ENCODE measurements at regions not wholly inside any gene's neighbourhood (a gene's known extent, or its start where the extent isn't known, plus 50 kb on each side); places are given as distances from the start of the nearest gene placed in this dataset.
"Not testable (repeated sequence)": the region's sequence is repeated elsewhere in the genome, so short reads cannot be mapped to it uniquely, and the experiment has no call there.

DNA sequence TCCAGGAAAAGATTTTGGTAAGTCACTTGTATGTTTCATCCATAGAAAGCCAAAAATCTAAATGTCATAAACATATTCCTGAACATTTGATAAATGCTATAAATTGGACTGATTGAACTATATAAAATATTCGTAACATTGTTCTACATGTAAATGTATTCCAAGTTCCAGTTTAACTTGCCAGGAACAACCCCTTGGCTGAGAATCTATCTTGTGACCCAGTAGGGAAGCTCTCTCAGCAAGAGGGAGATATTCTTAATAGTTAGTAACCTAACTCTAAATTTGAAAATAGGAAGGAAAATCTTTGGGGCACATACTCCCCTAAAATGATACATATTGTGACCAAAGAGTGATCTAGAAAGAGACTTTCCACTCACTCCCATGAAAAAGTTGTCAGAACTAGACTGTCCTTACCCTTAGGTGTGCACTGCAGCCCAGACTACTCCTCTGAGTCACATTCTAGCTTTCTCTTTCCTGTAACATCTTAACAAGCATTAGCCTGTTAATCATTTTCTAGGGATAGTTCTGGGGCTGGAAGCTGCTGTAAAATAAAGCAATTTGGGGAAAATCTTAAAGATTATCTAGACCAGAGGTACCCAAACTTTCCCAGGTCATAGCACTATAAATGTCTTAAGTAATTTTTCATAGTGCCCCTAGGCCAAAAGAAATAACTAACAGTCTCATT lies 73.7 kb upstream of the SKAP2 start:
- H2AFZ ChIP-seq, result no peak overlapping the region
- no peaks in the 10 kb centered on the region for H3K36me3 ChIP-seq (replicated peaks; ENCODE audit: insufficient read depth, low read depth)
- no peaks in the 10 kb centered on the region for H3K79me2 ChIP-seq
- peak; percentile 38 for DNase-seq (ENCODE audit: low spot score)
- no peaks in the 10 kb centered on the region for H3K9me2 ChIP-seq (replicated peaks; ENCODE audit: insufficient read depth)
- no peaks in the 10 kb centered on the region for H4K20me1 ChIP-seq (ENCODE audit: insufficient read depth, poor library complexity, severe bottlenecking)
- H3K27me3 ChIP-seq, result no peaks in the 10 kb centered on the region
- H3K9me3 ChIP-seq (ENCODE audit: low read depth), result no peaks in the 10 kb centered on the region
- no peak overlapping the region for H3K4me3 ChIP-seq
- no peak overlapping the region for H3K4me2 ChIP-seq
- WGBS (ENCODE audit: low lambda C conversion rate, missing lambda C conversion rate), result 72% methylated on average over 1 of the region's 1 CpG
- H3K27ac ChIP-seq, result no peak overlapping the region
- no peak for TF ChIP-seq EZH2 (IDR thresholded peaks at IDR 0.05; ENCODE audit: borderline replicate concordance)
- TF ChIP-seq EZH2phosphoT487 (IDR thresholded peaks at IDR 0.05; ENCODE audit: low read depth, severe bottlenecking, unreplicated experiment), result no peak
- TF ChIP-seq, protein P1, sequence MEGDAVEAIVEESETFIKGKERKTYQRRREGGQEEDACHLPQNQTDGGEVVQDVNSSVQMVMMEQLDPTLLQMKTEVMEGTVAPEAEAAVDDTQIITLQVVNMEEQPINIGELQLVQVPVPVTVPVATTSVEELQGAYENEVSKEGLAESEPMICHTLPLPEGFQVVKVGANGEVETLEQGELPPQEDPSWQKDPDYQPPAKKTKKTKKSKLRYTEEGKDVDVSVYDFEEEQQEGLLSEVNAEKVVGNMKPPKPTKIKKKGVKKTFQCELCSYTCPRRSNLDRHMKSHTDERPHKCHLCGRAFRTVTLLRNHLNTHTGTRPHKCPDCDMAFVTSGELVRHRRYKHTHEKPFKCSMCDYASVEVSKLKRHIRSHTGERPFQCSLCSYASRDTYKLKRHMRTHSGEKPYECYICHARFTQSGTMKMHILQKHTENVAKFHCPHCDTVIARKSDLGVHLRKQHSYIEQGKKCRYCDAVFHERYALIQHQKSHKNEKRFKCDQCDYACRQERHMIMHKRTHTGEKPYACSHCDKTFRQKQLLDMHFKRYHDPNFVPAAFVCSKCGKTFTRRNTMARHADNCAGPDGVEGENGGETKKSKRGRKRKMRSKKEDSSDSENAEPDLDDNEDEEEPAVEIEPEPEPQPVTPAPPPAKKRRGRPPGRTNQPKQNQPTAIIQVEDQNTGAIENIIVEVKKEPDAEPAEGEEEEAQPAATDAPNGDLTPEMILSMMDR (IDR thresholded peaks at IDR 0.05; ENCODE audit: poor library complexity), result no peak
- no peaks in the 10 kb centered on the region for H3K4me1 ChIP-seq (ENCODE audit: insufficient read depth)

DNA sequence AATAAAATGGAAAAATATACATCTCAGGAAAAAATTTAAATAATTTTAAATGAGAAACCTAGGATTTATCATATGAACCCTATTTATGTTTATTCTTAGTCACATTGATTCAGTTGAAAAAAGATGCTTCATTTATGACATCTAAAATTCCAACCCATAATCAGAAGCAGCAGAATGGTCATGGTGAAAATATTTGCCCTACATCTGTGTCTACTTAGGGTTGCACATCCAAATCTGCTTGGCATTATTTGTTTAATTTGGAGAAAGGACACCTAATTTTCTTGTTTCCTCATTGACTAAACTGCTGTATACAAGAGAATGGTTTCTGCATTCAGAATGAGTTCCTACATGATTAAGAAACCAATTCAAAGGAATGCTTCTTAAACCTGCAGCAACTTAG lies 72.9 kb upstream of the SKAP2 start:
- Histone ChIP-seq H3K9me3 (ENCODE audit: low read depth) (no peaks in the 10 kb centered on the region), H2AFZ (no peak overlapping the region), H3K79me2 (no peaks in the 10 kb centered on the region), H3K36me3 (replicated peaks; ENCODE audit: insufficient read depth, low read depth) (no peaks in the 10 kb centered on the region), H3K9me2 (replicated peaks; ENCODE audit: insufficient read depth) (no peaks in the 10 kb centered on the region), H3K4me2 (no peak overlapping the region), H3K27ac (no peak overlapping the region), H3K4me3 (no peak overlapping the region), H3K27me3 (no peaks in the 10 kb centered on the region), H4K20me1 (ENCODE audit: insufficient read depth, poor library complexity, severe bottlenecking) (no peaks in the 10 kb centered on the region), H3K4me1 (ENCODE audit: insufficient read depth) (no peaks in the 10 kb centered on the region)
- no peak for DNase-seq (ENCODE audit: low spot score)
- no peak for TF ChIP-seq EZH2phosphoT487 (IDR thresholded peaks at IDR 0.05; ENCODE audit: low read depth, severe bottlenecking, unreplicated experiment)
- TF ChIP-seq, protein P1 (IDR thresholded peaks at IDR 0.05; ENCODE audit: poor library complexity), result no peak
- no peak for TF ChIP-seq EZH2 (IDR thresholded peaks at IDR 0.05; ENCODE audit: borderline replicate concordance)

DNA sequence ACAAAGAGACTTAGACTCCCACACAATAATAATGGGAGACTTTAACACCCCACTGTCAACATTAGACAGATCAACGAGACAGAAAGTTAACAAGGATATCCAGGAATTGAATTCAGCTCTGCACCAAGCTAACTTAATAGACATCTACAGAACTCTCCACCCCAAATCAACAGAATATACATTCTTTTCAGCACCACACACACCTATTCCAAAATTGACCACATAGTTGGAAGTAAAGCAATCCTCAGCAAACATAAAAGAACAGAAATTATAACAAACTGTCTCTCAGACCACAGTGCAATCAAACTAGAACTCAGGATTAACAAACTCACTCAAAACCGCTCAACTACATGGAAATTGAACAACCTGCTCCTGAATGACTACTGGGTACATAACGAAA lies 68.2 kb upstream of the SKAP2 start:
- not testable (repeated sequence) for H3K79me2 ChIP-seq; H3K9me3 ChIP-seq (ENCODE audit: low read depth); H3K4me1 ChIP-seq (ENCODE audit: insufficient read depth); H3K27me3 ChIP-seq; H4K20me1 ChIP-seq (ENCODE audit: insufficient read depth, poor library complexity, severe bottlenecking); H3K27ac ChIP-seq; H3K36me3 ChIP-seq (replicated peaks; ENCODE audit: insufficient read depth, low read depth); H3K4me2 ChIP-seq; DNase-seq (ENCODE audit: low spot score); H3K4me3 ChIP-seq; H3K9me2 ChIP-seq (replicated peaks; ENCODE audit: insufficient read depth); H2AFZ ChIP-seq
- 88% methylated on average over 3 of the region's 3 CpGs for WGBS (ENCODE audit: low lambda C conversion rate, missing lambda C conversion rate)

DNA sequence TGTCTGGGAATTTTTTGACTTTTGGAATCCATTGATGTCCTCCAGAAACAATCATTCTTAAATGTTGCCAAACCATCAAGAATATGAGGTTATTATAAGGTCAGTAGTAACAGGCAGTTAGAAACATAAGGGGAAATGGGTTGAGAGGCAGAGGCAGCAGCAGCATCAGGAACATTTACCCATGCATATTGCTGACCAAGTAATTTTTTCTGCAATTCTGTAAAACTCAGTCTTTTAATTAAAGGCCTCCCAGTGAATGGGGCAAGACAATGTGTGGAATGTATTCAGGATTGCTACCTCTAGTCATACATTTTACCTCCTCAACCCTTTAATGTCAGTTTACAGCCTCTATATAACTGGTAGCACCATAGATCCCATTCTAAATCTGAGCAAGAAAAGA lies 66.5 kb upstream of the SKAP2 start:
- TF ChIP-seq EZH2 (IDR thresholded peaks at IDR 0.05; ENCODE audit: borderline replicate concordance), result no peak
- Histone ChIP-seq H3K9me3 (ENCODE audit: low read depth) (no peaks in the 10 kb centered on the region), H3K9me2 (replicated peaks; ENCODE audit: insufficient read depth) (no peaks in the 10 kb centered on the region), H3K4me3 (no peak overlapping the region), H3K4me1 (ENCODE audit: insufficient read depth) (no peaks in the 10 kb centered on the region), H3K27ac (no peak overlapping the region), H3K27me3 (no peaks in the 10 kb centered on the region), H3K79me2 (no peaks in the 10 kb centered on the region), H2AFZ (no peak overlapping the region), H4K20me1 (ENCODE audit: insufficient read depth, poor library complexity, severe bottlenecking) (no peaks in the 10 kb centered on the region), H3K36me3 (replicated peaks; ENCODE audit: insufficient read depth, low read depth) (no peaks in the 10 kb centered on the region), H3K4me2 (no peak overlapping the region)
- no peak for DNase-seq (ENCODE audit: low spot score)

Measured in hepatocyte (in vitro differentiated cells).